ENCODE measurements at regions not wholly inside any gene's neighbourhood (a gene's known extent, or its start where the extent isn't known, plus 50 kb on each side); places are given as distances from the start of the nearest gene placed in this dataset.

GRCh38 chr17:55580596-55581133, 69.4 kb upstream of the SMIM36 start:
- no peak for DNase-seq (ENCODE audit: low spot score)
- WGBS, 2 donors (ENCODE audit: extremely low coverage in 2 of 2, insufficient read length in 2 of 2, insufficient replicate concordance in 1 of 2): no CpG with 5 or more reads among the region's 5 CpGs
- Histone ChIP-seq H2AK5ac (ENCODE audit: low read depth, low read length) (no peak overlapping the region), H3K9me3 (replicated peaks in 1 of 2; ENCODE audit: control insufficient read depth in 2 of 2, insufficient read depth in 1 of 2, low read depth in 1 of 2, low read length in 2 of 2) (no peaks in the 10 kb centered on the region), H2AFZ (ENCODE audit: low read length) (no peak overlapping the region), H3K4ac (ENCODE audit: low read length) (no peak overlapping the region), H3K27ac (replicated peaks; ENCODE audit: low read length) (no peak overlapping the region), H3K4me1 (ENCODE audit: control insufficient read depth in 2 of 2, insufficient read depth in 1 of 2, low read depth in 1 of 2, low read length in 2 of 2) (peaks cover 0 to 4% of the 10 kb centered on the region in 2 donors), H3K36me3 (replicated peaks in 1 of 2; ENCODE audit: control insufficient read depth in 2 of 2, insufficient read depth in 2 of 2, low read length in 2 of 2) (no peaks in the 10 kb centered on the region), H3K4me2 (ENCODE audit: insufficient read depth, low read length, poor library complexity, severe bottlenecking) (no peak overlapping the region), H2BK120ac (ENCODE audit: low read depth, low read length) (no peak overlapping the region), H3K27me3 (ENCODE audit: control insufficient read depth in 3 of 3, insufficient read depth in 3 of 3, low read depth in 1 of 3, low read length in 3 of 3) (no peaks in the 10 kb centered on the region), H3K14ac (ENCODE audit: low read length) (no peak overlapping the region), H4K91ac (ENCODE audit: low read depth, low read length, poor library complexity) (no peak overlapping the region), H4K8ac (ENCODE audit: low read depth, low read length) (no peak overlapping the region), H2BK12ac (ENCODE audit: low read length) (no peak overlapping the region), H3K18ac (ENCODE audit: low read length) (no peak overlapping the region), H3K4me3 (ENCODE audit: low read length in 2 of 2) (no peak overlapping the region), H3K9ac (ENCODE audit: low read depth, low read length, poor library complexity) (no peak overlapping the region), H3K23ac (ENCODE audit: low read depth, low read length, poor library complexity) (no peak overlapping the region), H3K79me1 (ENCODE audit: low read depth, low read length) (no peaks in the 10 kb centered on the region), H2BK15ac (ENCODE audit: low read length) (no peak overlapping the region), H2BK5ac (ENCODE audit: low read length) (no peak overlapping the region)

GRCh38 chr17:55577687-55578086, 66.4 kb upstream of the SMIM36 start:
- no peak overlapping the region for H4K91ac ChIP-seq (ENCODE audit: low read depth, low read length, poor library complexity)
- H3K23ac ChIP-seq (ENCODE audit: low read depth, low read length, poor library complexity): peak overlapping the region; percentile 56
- peak overlapping the region; percentile 20 for H3K4ac ChIP-seq (ENCODE audit: low read length)
- H2AK5ac ChIP-seq (ENCODE audit: low read depth, low read length): peak overlapping the region; percentile 26
- no peak overlapping the region for H3K27ac ChIP-seq (replicated peaks; ENCODE audit: low read length)
- H2AFZ ChIP-seq (ENCODE audit: low read length): no peak overlapping the region
- H3K9ac ChIP-seq (ENCODE audit: low read depth, low read length, poor library complexity): no peak overlapping the region
- H3K9me3 ChIP-seq (replicated peaks in 1 of 2; ENCODE audit: control insufficient read depth in 2 of 2, insufficient read depth in 1 of 2, low read depth in 1 of 2, low read length in 2 of 2): no peaks in the 10 kb centered on the region
- peak overlapping the region; percentile 88 for H2BK15ac ChIP-seq (ENCODE audit: low read length)
- DNase-seq (ENCODE audit: low spot score): no peak
- peaks cover 0 to 4% of the 10 kb centered on the region in 2 donors for H3K4me1 ChIP-seq (ENCODE audit: control insufficient read depth in 2 of 2, insufficient read depth in 1 of 2, low read depth in 1 of 2, low read length in 2 of 2)
- no peaks in the 10 kb centered on the region for H3K27me3 ChIP-seq (ENCODE audit: control insufficient read depth in 3 of 3, insufficient read depth in 3 of 3, low read depth in 1 of 3, low read length in 3 of 3)
- H4K8ac ChIP-seq (ENCODE audit: low read depth, low read length): no peak overlapping the region
- H3K36me3 ChIP-seq (replicated peaks in 1 of 2; ENCODE audit: control insufficient read depth in 2 of 2, insufficient read depth in 2 of 2, low read length in 2 of 2): no peaks in the 10 kb centered on the region
- H2BK120ac ChIP-seq (ENCODE audit: low read depth, low read length): no peak overlapping the region
- peak overlapping the region in 1 of 2 donors; percentile 8 for H3K4me3 ChIP-seq (ENCODE audit: low read length in 2 of 2)
- H3K18ac ChIP-seq (ENCODE audit: low read length): peak overlapping the region; percentile 81
- peak overlapping the region; percentile 63 for H2BK12ac ChIP-seq (ENCODE audit: low read length)
- H3K14ac ChIP-seq (ENCODE audit: low read length): peak overlapping the region; percentile 42
- H2BK5ac ChIP-seq (ENCODE audit: low read length): no peak overlapping the region
- H3K79me1 ChIP-seq (ENCODE audit: low read depth, low read length): no peaks in the 10 kb centered on the region
- no CpG with 5 or more reads among the region's 14 CpGs for WGBS, 2 donors (ENCODE audit: extremely low coverage in 2 of 2, insufficient read length in 2 of 2, insufficient replicate concordance in 1 of 2)
- H3K4me2 ChIP-seq (ENCODE audit: insufficient read depth, low read length, poor library complexity, severe bottlenecking): no peak overlapping the region

- no peak overlapping the region for H2BK12ac ChIP-seq (ENCODE audit: low read length)
- no peaks in the 10 kb centered on the region for H3K9me3 ChIP-seq (replicated peaks in 1 of 2; ENCODE audit: control insufficient read depth in 2 of 2, insufficient read depth in 1 of 2, low read depth in 1 of 2, low read length in 2 of 2)
- no peak overlapping the region for H2BK5ac ChIP-seq (ENCODE audit: low read length)
- H4K91ac ChIP-seq (ENCODE audit: low read depth, low read length, poor library complexity): no peak overlapping the region
- H3K23ac ChIP-seq (ENCODE audit: low read depth, low read length, poor library complexity): no peak overlapping the region
- no peak overlapping the region for H3K27ac ChIP-seq (replicated peaks; ENCODE audit: low read length)
- no peak overlapping the region for H3K4ac ChIP-seq (ENCODE audit: low read length)
- H3K36me3 ChIP-seq (replicated peaks in 1 of 2; ENCODE audit: control insufficient read depth in 2 of 2, insufficient read depth in 2 of 2, low read length in 2 of 2): no peaks in the 10 kb centered on the region
- no peaks in the 10 kb centered on the region for H3K27me3 ChIP-seq (ENCODE audit: control insufficient read depth in 3 of 3, insufficient read depth in 3 of 3, low read depth in 1 of 3, low read length in 3 of 3)
- no peak overlapping the region for H2BK120ac ChIP-seq (ENCODE audit: low read depth, low read length)
- no peak for DNase-seq (ENCODE audit: low spot score)
- H3K4me1 ChIP-seq (ENCODE audit: control insufficient read depth in 2 of 2, insufficient read depth in 1 of 2, low read depth in 1 of 2, low read length in 2 of 2): peaks cover 0 to 4% of the 10 kb centered on the region in 2 donors
- no peak overlapping the region for H3K4me2 ChIP-seq (ENCODE audit: insufficient read depth, low read length, poor library complexity, severe bottlenecking)
- peak overlapping the region; percentile 7 for H3K18ac ChIP-seq (ENCODE audit: low read length)
- no peaks in the 10 kb centered on the region for H3K79me1 ChIP-seq (ENCODE audit: low read depth, low read length)
- H2AFZ ChIP-seq (ENCODE audit: low read length): peak overlapping the region; percentile 56
- H2BK15ac ChIP-seq (ENCODE audit: low read length): no peak overlapping the region
- no CpG with 5 or more reads among the region's 9 CpGs for WGBS, 2 donors (ENCODE audit: extremely low coverage in 2 of 2, insufficient read length in 2 of 2, insufficient replicate concordance in 1 of 2)
- no peak overlapping the region for H2AK5ac ChIP-seq (ENCODE audit: low read depth, low read length)
- H3K9ac ChIP-seq (ENCODE audit: low read depth, low read length, poor library complexity): no peak overlapping the region
- H4K8ac ChIP-seq (ENCODE audit: low read depth, low read length): no peak overlapping the region
- H3K4me3 ChIP-seq (ENCODE audit: low read length in 2 of 2): no peak overlapping the region
- no peak overlapping the region for H3K14ac ChIP-seq (ENCODE audit: low read length)
Measured at GRCh38 chr17:55576996-55577586, 65.8 kb upstream of the SMIM36 start.

GRCh38 chr17:55576237-55576995, 65.2 kb upstream of the SMIM36 start:
- Histone ChIP-seq H3K9me3 (replicated peaks in 1 of 2; ENCODE audit: control insufficient read depth in 2 of 2, insufficient read depth in 1 of 2, low read depth in 1 of 2, low read length in 2 of 2) (no peaks in the 10 kb centered on the region), H3K14ac (ENCODE audit: low read length) (no peak overlapping the region), H3K79me1 (ENCODE audit: low read depth, low read length) (no peaks in the 10 kb centered on the region), H2AFZ (ENCODE audit: low read length) (peak overlapping the region; percentile 56), H2BK12ac (ENCODE audit: low read length) (no peak overlapping the region), H3K9ac (ENCODE audit: low read depth, low read length, poor library complexity) (no peak overlapping the region), H2BK5ac (ENCODE audit: low read length) (no peak overlapping the region), H2BK15ac (ENCODE audit: low read length) (no peak overlapping the region), H4K91ac (ENCODE audit: low read depth, low read length, poor library complexity) (no peak overlapping the region), H3K4me3 (ENCODE audit: low read length in 2 of 2) (no peak overlapping the region), H3K4me1 (ENCODE audit: control insufficient read depth in 2 of 2, insufficient read depth in 1 of 2, low read depth in 1 of 2, low read length in 2 of 2) (peaks cover 0 to 4% of the 10 kb centered on the region in 2 donors), H3K27me3 (ENCODE audit: control insufficient read depth in 3 of 3, insufficient read depth in 3 of 3, low read depth in 1 of 3, low read length in 3 of 3) (no peaks in the 10 kb centered on the region), H2BK120ac (ENCODE audit: low read depth, low read length) (no peak overlapping the region), H4K8ac (ENCODE audit: low read depth, low read length) (no peak overlapping the region), H3K4ac (ENCODE audit: low read length) (no peak overlapping the region), H3K4me2 (ENCODE audit: insufficient read depth, low read length, poor library complexity, severe bottlenecking) (no peak overlapping the region), H3K18ac (ENCODE audit: low read length) (no peak overlapping the region), H2AK5ac (ENCODE audit: low read depth, low read length) (no peak overlapping the region), H3K23ac (ENCODE audit: low read depth, low read length, poor library complexity) (no peak overlapping the region), H3K27ac (replicated peaks; ENCODE audit: low read length) (no peak overlapping the region), H3K36me3 (replicated peaks in 1 of 2; ENCODE audit: control insufficient read depth in 2 of 2, insufficient read depth in 2 of 2, low read length in 2 of 2) (no peaks in the 10 kb centered on the region)
- WGBS, 2 donors (ENCODE audit: extremely low coverage in 2 of 2, insufficient read length in 2 of 2, insufficient replicate concordance in 1 of 2): no CpG with 5 or more reads among the region's 8 CpGs
- no peak for DNase-seq (ENCODE audit: low spot score)
